ENCODE measurements at regions not wholly inside any gene's neighbourhood (a gene's known extent, or its start where the extent isn't known, plus 50 kb on each side); places are given as distances from the start of the nearest gene placed in this dataset.
A peak's percentile ranks its signal among the peaks of the same experiment; 100 is the strongest.
"Not testable (repeated sequence)": the region's sequence is repeated elsewhere in the genome, so short reads cannot be mapped to it uniquely, and the experiment has no call there.

GRCh38 chr6:169396009-169396539 is 142.4 kb upstream of the THBS2 start:
- FAIRE-seq; H3K4me2 ChIP-seq (ENCODE audit: control insufficient read depth, insufficient read depth); SMC1A ChIA-PET (ENCODE audit: uncharacterized antibody, unreplicated experiment); CTCF ChIA-PET; in situ Hi-C loops (cut with MboI); intact Hi-C loops (cut with micrococcal nuclease; ENCODE audit: unreplicated experiment); POLR2A ChIA-PET; H3K36me3 ChIP-seq (ENCODE audit: control insufficient read depth in 2 of 2, insufficient read depth in 2 of 2, low read length in 1 of 2); H3K79me2 ChIP-seq (ENCODE audit: control insufficient read depth, insufficient read depth, low read length); DNase-seq (ENCODE audit: low read depth, low spot score); ATAC-seq; H4K20me1 ChIP-seq (ENCODE audit: control insufficient read depth, insufficient read depth); H3K27ac ChIP-seq (ENCODE audit: control insufficient read depth, insufficient read depth); RAD21 ChIA-PET (ENCODE audit: unreplicated experiment); H3K9me3 ChIP-seq (replicated peaks; ENCODE audit: control insufficient read depth, insufficient read depth, low read length); H3K9ac ChIP-seq (ENCODE audit: control insufficient read depth, insufficient read depth, low read length); H3K4me1 ChIP-seq (ENCODE audit: control insufficient read depth, insufficient read depth, low read length); H3K4me3 ChIP-seq; H2AFZ ChIP-seq (ENCODE audit: control insufficient read depth, low read depth, low read length); H3K27me3 ChIP-seq (replicated peaks in 1 of 2; ENCODE audit: control insufficient read depth in 2 of 2, insufficient read depth in 2 of 2, low read length in 1 of 2); BruUV-seq (replicated peaks): not testable (repeated sequence)
- TF ChIP-seq CREB1 (IDR thresholded peaks at IDR 0.05; ENCODE audit: low read depth), result 0 out of 2 replicates have a peak, but pooled peaks have one; percentile 19
- 2% methylated on average over 7 of the region's 7 CpGs for WGBS (ENCODE audit: insufficient coverage, insufficient replicate concordance, low lambda C conversion rate, missing lambda C conversion rate)

GRCh38 chr6:169395080-169395805 is 141.6 kb upstream of the THBS2 start:
- no peak overlapping the region for H3K4me2 ChIP-seq (ENCODE audit: control insufficient read depth, insufficient read depth)
- H3K9me3 ChIP-seq (replicated peaks; ENCODE audit: control insufficient read depth, insufficient read depth, low read length), result no peaks in the 10 kb centered on the region; the same call in 2 of the 3 replicates
- ChIA-PET SMC1A (ENCODE audit: uncharacterized antibody, unreplicated experiment) (no interaction called here), RAD21 (ENCODE audit: unreplicated experiment) (no interaction called here), POLR2A (no interaction called here), CTCF (no interaction called here)
- WGBS (ENCODE audit: insufficient coverage, insufficient replicate concordance, low lambda C conversion rate, missing lambda C conversion rate), result 28% methylated on average over 7 of the region's 7 CpGs
- intact Hi-C loops (cut with micrococcal nuclease; ENCODE audit: unreplicated experiment) (no loop called here), in situ Hi-C loops (cut with MboI) (no loop called here)
- no peak for DNase-seq (ENCODE audit: low read depth, low spot score)
- H3K9ac ChIP-seq (ENCODE audit: control insufficient read depth, insufficient read depth, low read length), result no peak overlapping the region
- no peaks in the 10 kb centered on the region for H3K36me3 ChIP-seq (ENCODE audit: control insufficient read depth in 2 of 2, insufficient read depth in 2 of 2, low read length in 1 of 2)
- ATAC-seq, result no peak
- H2AFZ ChIP-seq (ENCODE audit: control insufficient read depth, low read depth, low read length), result no peak overlapping the region
- no peaks in the 10 kb centered on the region for H3K79me2 ChIP-seq (ENCODE audit: control insufficient read depth, insufficient read depth, low read length)
- BruUV-seq (replicated peaks), result no TSS peak
- no peak overlapping the region for H3K27ac ChIP-seq (ENCODE audit: control insufficient read depth, insufficient read depth)
- no peaks in the 10 kb centered on the region for H3K4me1 ChIP-seq (ENCODE audit: control insufficient read depth, insufficient read depth, low read length)
- FAIRE-seq, result no peak
- H3K27me3 ChIP-seq (replicated peaks in 1 of 2; ENCODE audit: control insufficient read depth in 2 of 2, insufficient read depth in 2 of 2, low read length in 1 of 2), result no peaks in the 10 kb centered on the region
- H4K20me1 ChIP-seq (ENCODE audit: control insufficient read depth, insufficient read depth), result no peaks in the 10 kb centered on the region
- H3K4me3 ChIP-seq, result no peak overlapping the region
- TF ChIP-seq NRF1 (conservative IDR thresholded peaks at IDR 0.05; ENCODE audit: low read depth, low read length), result no peak
- TF ChIP-seq BCL3 (IDR thresholded peaks at IDR 0.05; ENCODE audit: borderline replicate concordance, insufficient read depth, low read depth, low read length, poor library complexity, severe bottlenecking), result no peak
- TF ChIP-seq KLF5 (IDR thresholded peaks at IDR 0.05; ENCODE audit: partially characterized antibody), result no peak
- TF ChIP-seq HDAC2 (IDR thresholded peaks at IDR 0.05), result no peak
- TF ChIP-seq IRF4 (IDR thresholded peaks at IDR 0.05; ENCODE audit: low read depth, low read length), result no peak
- TF ChIP-seq IKZF1 (conservative IDR thresholded peaks at IDR 0.05), result no peak
- no peak for TF ChIP-seq ZBTB40 (IDR thresholded peaks at IDR 0.05; ENCODE audit: borderline replicate concordance)
- TF ChIP-seq EGR1 (IDR thresholded peaks at IDR 0.05; ENCODE audit: borderline replicate concordance in 1 of 2, low read depth in 2 of 2, low read length in 2 of 2), result no peak
